CD4-positive, alpha-beta memory T cell (primary cell): ENCODE measurements at regions not wholly inside any gene's neighbourhood (a gene's known extent, or its start where the extent isn't known, plus 50 kb on each side); places are given as distances from the start of the nearest gene placed in this dataset.

Source experiments
- CTCF ChIA-PET: fragments of 350-600 bp; sonication (Branson Sonifier 250); formaldehyde crosslinking; loops from one replicate; lab custom pipeline; 2021; ENCODE audit warnings: inconsistent platforms; ENCODE audit not compliant: partially characterized antibody; lab: Charles Lee
- POLR2A ChIA-PET: fragments of 350-600 bp; sonication (Branson Sonifier 250); formaldehyde crosslinking; loops from one replicate; lab custom pipeline; 2021; ENCODE audit not compliant: partially characterized antibody; lab: Charles Lee
- DNase-seq, 5 donors: peaks; one replicate each; pipeline versions ENCODE4 v3.0.0 to v3.0.0-alpha.2; 2020 to 2022; ENCODE audit warnings: mixed read lengths in 1 of 5
- H3K27ac ChIP-seq: one replicate; pipeline ENCODE4 v1.7.0; 2013; ENCODE audit warnings: low read depth, low read length
- H3K27me3 ChIP-seq: 2 replicates; pipeline ENCODE4 v1.7.0; 2013; ENCODE audit warnings: mild to moderate bottlenecking, low read length, moderate library complexity; ENCODE audit not compliant: insufficient read depth
- H3K36me3 ChIP-seq: 2 replicates; pipeline ENCODE4 v1.7.0; 2013; ENCODE audit warnings: mild to moderate bottlenecking, low read length, moderate library complexity; ENCODE audit not compliant: insufficient read depth
- H3K4me1 ChIP-seq: 2 replicates; pipeline ENCODE4 v1.7.0; 2013; ENCODE audit warnings: mild to moderate bottlenecking, low read length, moderate library complexity; ENCODE audit not compliant: insufficient read depth
- H3K4me3 ChIP-seq, 2 donors: one replicate each; pipeline ENCODE4 v1.7.0; 2013; ENCODE audit warnings: low read length in 2 of 2, mild to moderate bottlenecking in 1 of 2
- H3K9me3 ChIP-seq, 2 donors: one replicate each; pipeline ENCODE4 v1.7.0; 2013; ENCODE audit warnings: low read length in 2 of 2, control low read depth in 1 of 2; ENCODE audit not compliant: control insufficient read depth in 1 of 2
- H3K27ac Mint-ChIP-seq, 7 donors: one replicate each; pipeline ENCODE4 v1.8.0; 2020 to 2021; ENCODE audit warnings: mixed read lengths in 7 of 7, mild to moderate bottlenecking in 6 of 7, inconsistent platforms in 3 of 7, moderate library complexity in 3 of 7
- H3K27me3 Mint-ChIP-seq, 2 donors: one replicate each; pipeline ENCODE4 v1.8.0; 2020 to 2021; ENCODE audit warnings: mixed read lengths in 2 of 2
- H3K36me3 Mint-ChIP-seq, 2 donors: one replicate each; pipeline ENCODE4 v1.8.0; 2020 to 2021; ENCODE audit warnings: mixed read lengths in 2 of 2, inconsistent platforms in 1 of 2, mild to moderate bottlenecking in 1 of 2
- H3K4me1 Mint-ChIP-seq, 4 donors: one replicate each; pipeline ENCODE4 v1.8.0; 2020 to 2021; ENCODE audit warnings: mixed read lengths in 4 of 4, mild to moderate bottlenecking in 1 of 4
- H3K4me3 Mint-ChIP-seq, 8 donors: one replicate each; pipeline ENCODE4 v1.8.0; 2020 to 2021; ENCODE audit warnings: mixed read lengths in 8 of 8, mild to moderate bottlenecking in 7 of 8, moderate library complexity in 6 of 8, inconsistent platforms in 3 of 8
- H3K9me3 Mint-ChIP-seq, 8 donors: one replicate each; pipeline ENCODE4 v1.8.0; 2020 to 2021; ENCODE audit warnings: mixed read lengths in 8 of 8, mild to moderate bottlenecking in 5 of 8, inconsistent platforms in 3 of 8, moderate library complexity in 1 of 8
- intact Hi-C: fragments of 100-400 bp; cut with micrococcal nuclease; formaldehyde crosslinking; loops from one replicate; pipeline ENCODE4 v1.15.1; 2023

DNA sequence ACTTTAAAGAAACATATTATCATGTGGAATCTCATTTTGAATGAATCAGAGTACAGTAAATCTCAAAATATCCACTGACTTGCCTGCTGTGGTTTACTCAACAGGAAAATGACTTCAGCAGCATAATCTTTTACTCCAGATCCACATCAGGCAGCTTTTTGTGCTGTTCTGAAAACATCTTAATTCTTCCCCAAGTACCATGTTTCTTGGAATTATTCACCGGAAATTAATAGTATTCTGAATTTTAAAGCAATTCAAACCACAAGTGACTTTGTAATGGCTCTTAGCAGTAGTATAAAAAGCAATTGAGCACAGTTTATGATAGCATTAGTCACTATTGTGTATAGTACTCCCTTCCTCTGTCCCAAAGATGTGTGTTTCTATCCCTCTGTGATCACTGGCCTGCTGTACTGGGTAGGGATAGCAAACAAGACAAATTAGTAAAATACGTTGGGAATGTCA is 64.2 kb upstream of the ERRFI1 start:
- intact Hi-C loops, result no loop called here
- ChIA-PET POLR2A (no interaction called here), CTCF (no interaction called here)
- Histone ChIP-seq H3K4me1 (no peaks in the 10 kb centered on the region), H3K27ac (no peak overlapping the region), H3K36me3 (no peaks in the 10 kb centered on the region), H3K4me3 (no peak overlapping the region), H3K9me3 (no peaks in the 10 kb centered on the region), H3K27me3 (no peaks in the 10 kb centered on the region)
- Mint-ChIP-seq H3K36me3 (no peaks in the 10 kb centered on the region), H3K9me3 (no peaks in the 10 kb centered on the region), H3K4me3 (no peak overlapping the region), H3K4me1 (peaks cover 0 to 2% (median 0%) of the 10 kb centered on the region in 4 donors), H3K27ac (no peak overlapping the region), H3K27me3 (peaks cover 0 to 5% of the 10 kb centered on the region in 2 donors)
- DNase-seq, result no peak

DNA sequence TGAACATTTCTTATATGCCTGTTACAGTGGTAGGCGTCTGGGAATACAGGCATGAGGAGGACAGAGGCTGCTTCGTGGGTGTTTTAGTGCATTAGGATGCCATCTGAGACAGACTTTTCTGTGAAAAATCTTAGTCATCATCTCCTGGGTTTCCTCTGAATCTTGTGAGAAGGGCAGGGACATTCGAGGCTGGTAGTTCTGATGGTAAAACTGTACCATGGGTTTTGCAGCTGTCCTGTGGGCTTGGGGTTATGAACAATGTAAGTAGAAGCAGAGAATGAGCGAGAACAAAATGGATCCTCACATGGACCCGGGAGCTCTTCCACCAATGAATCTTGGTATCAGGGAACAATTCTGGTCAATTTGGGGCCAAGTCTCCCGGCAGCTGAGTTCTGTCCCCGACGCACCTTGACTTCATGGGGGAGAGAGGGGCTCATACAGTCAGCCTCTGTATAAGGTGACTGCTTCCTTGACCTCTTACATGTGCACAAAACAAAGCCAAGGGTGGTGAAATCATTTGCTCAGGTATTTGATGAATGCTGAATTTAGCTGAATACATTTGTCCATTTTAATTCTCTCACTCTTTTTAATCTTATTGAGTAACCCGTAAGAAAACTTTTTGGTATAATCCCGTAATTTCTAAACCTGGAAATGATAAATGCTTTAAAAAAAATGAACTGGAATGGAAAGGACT is 63.6 kb upstream of the ERRFI1 start:
- intact Hi-C loops, result no loop called here
- Mint-ChIP-seq H3K4me1 (peaks cover 0 to 2% (median 0%) of the 10 kb centered on the region in 4 donors), H3K27me3 (peaks cover 0 to 5% of the 10 kb centered on the region in 2 donors), H3K36me3 (no peaks in the 10 kb centered on the region), H3K9me3 (no peaks in the 10 kb centered on the region), H3K27ac (no peak overlapping the region), H3K4me3 (no peak overlapping the region)
- H3K36me3 ChIP-seq, result no peaks in the 10 kb centered on the region
- ChIA-PET POLR2A (no interaction called here), CTCF (no interaction called here)
- H3K4me3 ChIP-seq, result no peak overlapping the region
- no peak for DNase-seq
- no peaks in the 10 kb centered on the region for H3K27me3 ChIP-seq
- H3K9me3 ChIP-seq, result no peaks in the 10 kb centered on the region
- no peaks in the 10 kb centered on the region for H3K4me1 ChIP-seq
- no peak overlapping the region for H3K27ac ChIP-seq

DNA sequence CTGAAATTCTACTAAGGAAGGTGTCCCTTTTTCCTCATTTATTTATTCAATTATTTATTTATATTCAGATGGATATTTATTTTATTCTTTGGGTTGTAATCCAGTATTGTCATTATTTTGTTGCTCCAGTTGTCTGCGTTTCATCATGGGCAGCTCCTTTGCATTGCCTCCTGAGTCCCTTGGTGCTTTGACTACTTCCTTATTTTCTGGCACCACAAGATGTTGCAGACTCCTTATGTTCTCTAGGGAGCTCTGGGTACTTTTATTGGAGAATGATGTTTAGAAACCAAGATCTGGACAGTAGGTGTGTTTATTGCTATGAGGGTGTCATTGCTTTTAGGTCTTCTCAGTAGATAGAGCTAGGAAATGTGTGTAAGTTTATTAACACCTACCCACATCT is 59.9 kb upstream of the ERRFI1 start:
- Histone ChIP-seq H3K9me3 (no peaks in the 10 kb centered on the region), H3K27ac (no peak overlapping the region), H3K4me1 (no peaks in the 10 kb centered on the region), H3K4me3 (no peak overlapping the region), H3K36me3 (no peaks in the 10 kb centered on the region), H3K27me3 (no peaks in the 10 kb centered on the region)
- Mint-ChIP-seq H3K9me3 (no peaks in the 10 kb centered on the region), H3K27ac (no peak overlapping the region), H3K4me1 (no peaks in the 10 kb centered on the region), H3K36me3 (no peaks in the 10 kb centered on the region), H3K4me3 (no peak overlapping the region), H3K27me3 (peaks cover 0 to 4% of the 10 kb centered on the region in 2 donors)
- ChIA-PET CTCF (no interaction called here), POLR2A (interaction anchor here (0.5 kb wide), 1 partner anchor 84 kb away, joined by 3 read pairs; no protein-coding TSS in a partner anchor)
- DNase-seq, result no peak
- intact Hi-C loops, result no loop called here

DNA sequence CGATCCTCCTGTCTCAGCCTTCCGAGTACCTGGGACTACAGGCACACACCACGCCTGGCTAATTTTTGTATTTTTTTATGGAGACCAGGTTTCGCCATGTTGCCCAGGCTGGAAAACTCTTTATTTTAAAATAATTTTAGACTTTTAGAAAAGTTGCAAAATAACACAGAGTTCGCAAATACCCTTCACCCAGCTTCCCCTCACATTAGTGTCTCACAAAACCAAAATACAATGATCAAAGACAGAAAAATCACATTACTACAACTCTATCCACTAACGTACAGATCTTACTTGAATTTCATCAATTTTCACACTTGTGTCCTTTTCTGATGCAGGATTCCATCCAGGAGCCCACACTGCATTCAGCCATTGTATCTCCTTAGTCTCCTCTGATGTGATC is 58.8 kb upstream of the ERRFI1 start:
- no peak overlapping the region for H3K4me3 Mint-ChIP-seq
- H3K27ac ChIP-seq, result no peak overlapping the region
- no peaks in the 10 kb centered on the region for H3K36me3 ChIP-seq
- H3K9me3 Mint-ChIP-seq, result no peaks in the 10 kb centered on the region
- no peaks in the 10 kb centered on the region for H3K27me3 ChIP-seq
- DNase-seq, result no peak
- H3K27ac Mint-ChIP-seq, result no peak overlapping the region
- ChIA-PET POLR2A (no interaction called here), CTCF (no interaction called here)
- H3K4me1 Mint-ChIP-seq, result no peaks in the 10 kb centered on the region
- H3K4me3 ChIP-seq, result no peak overlapping the region
- no peaks in the 10 kb centered on the region for H3K4me1 ChIP-seq
- no peaks in the 10 kb centered on the region for H3K9me3 ChIP-seq
- no peaks in the 10 kb centered on the region for H3K36me3 Mint-ChIP-seq
- intact Hi-C loops, result no loop called here
- H3K27me3 Mint-ChIP-seq, result no peaks in the 10 kb centered on the region

DNA sequence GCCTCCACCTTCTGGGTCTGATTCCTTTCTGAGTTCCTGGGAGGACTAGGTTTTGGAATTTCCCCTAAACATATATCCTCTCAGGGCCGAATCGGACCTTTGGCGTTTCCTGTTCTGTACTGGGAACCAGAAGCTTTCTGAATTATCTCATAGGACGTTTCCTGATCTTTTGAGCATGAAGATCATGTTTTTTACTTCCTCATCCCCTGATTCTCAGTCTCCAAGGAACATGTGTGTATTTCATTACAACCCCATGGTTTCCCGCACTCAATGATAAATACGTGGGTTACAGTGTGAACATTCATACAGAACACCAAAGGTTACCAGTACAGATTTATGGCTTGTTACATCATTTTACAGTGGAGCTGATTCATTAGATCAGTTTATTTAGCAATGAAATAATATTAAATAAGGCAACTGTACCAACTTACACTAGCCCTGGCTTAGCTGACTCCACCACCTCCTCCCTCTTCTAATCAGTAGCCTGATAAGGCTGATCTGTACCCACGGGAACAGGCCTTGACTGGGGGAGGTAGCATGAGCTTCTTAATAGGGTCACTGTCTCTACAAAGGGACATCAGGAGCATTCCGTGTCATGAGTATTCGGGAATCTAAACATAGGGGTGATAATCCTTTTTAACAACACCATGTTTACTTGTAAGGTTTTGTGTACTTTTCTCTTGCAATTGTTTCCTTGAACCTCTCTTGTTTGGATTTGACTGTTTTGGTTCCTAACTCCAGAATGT is 57.8 kb upstream of the ERRFI1 start:
- H3K27me3 ChIP-seq, result no peaks in the 10 kb centered on the region
- no peaks in the 10 kb centered on the region for H3K36me3 ChIP-seq
- POLR2A ChIA-PET, result no interaction called here
- H3K4me1 Mint-ChIP-seq, result no peaks in the 10 kb centered on the region
- no peak overlapping the region for H3K4me3 Mint-ChIP-seq
- no peaks in the 10 kb centered on the region for H3K27me3 Mint-ChIP-seq
- H3K4me1 ChIP-seq, result no peaks in the 10 kb centered on the region
- intact Hi-C loops, result no loop called here
- CTCF ChIA-PET, result no interaction called here
- no peak for DNase-seq
- no peak overlapping the region for H3K27ac Mint-ChIP-seq
- no peaks in the 10 kb centered on the region for H3K36me3 Mint-ChIP-seq
- no peak overlapping the region for H3K4me3 ChIP-seq
- no peaks in the 10 kb centered on the region for H3K9me3 ChIP-seq
- H3K9me3 Mint-ChIP-seq, result no peaks in the 10 kb centered on the region
- no peak overlapping the region for H3K27ac ChIP-seq

DNA sequence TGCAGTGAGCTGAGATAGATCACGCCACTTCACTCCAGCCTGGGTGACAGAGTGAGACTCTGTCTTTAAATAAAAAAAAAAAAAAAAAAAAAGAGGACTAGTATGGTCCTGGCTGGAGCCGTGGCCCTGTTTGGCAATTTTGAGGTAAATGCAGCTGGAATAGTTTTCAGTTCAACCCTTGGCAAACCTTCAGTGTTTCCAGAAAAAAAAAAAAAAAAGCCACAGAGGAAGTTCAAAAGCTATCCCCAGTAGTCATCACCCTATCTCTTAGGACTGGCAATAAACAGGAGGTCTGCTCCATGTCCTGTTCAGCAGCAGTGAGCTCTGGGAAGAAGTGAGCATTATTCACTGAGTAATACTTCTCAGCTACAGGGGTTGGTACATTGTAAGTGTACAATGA is 56.8 kb upstream of the ERRFI1 start:
- Histone ChIP-seq H3K27ac (no peak overlapping the region), H3K27me3 (no peaks in the 10 kb centered on the region), H3K4me3 (no peak overlapping the region), H3K9me3 (no peaks in the 10 kb centered on the region), H3K36me3 (no peaks in the 10 kb centered on the region), H3K4me1 (no peaks in the 10 kb centered on the region)
- Mint-ChIP-seq H3K27ac (no peak overlapping the region), H3K27me3 (no peaks in the 10 kb centered on the region), H3K36me3 (no peaks in the 10 kb centered on the region), H3K4me3 (no peak overlapping the region), H3K4me1 (no peaks in the 10 kb centered on the region), H3K9me3 (no peaks in the 10 kb centered on the region)
- no peak for DNase-seq
- ChIA-PET POLR2A (no interaction called here), CTCF (interaction anchor here (0.7 kb wide), 1 partner anchor 71 kb away, joined by 4 read pairs; no protein-coding TSS in a partner anchor)
- intact Hi-C loops, result no loop called here

DNA sequence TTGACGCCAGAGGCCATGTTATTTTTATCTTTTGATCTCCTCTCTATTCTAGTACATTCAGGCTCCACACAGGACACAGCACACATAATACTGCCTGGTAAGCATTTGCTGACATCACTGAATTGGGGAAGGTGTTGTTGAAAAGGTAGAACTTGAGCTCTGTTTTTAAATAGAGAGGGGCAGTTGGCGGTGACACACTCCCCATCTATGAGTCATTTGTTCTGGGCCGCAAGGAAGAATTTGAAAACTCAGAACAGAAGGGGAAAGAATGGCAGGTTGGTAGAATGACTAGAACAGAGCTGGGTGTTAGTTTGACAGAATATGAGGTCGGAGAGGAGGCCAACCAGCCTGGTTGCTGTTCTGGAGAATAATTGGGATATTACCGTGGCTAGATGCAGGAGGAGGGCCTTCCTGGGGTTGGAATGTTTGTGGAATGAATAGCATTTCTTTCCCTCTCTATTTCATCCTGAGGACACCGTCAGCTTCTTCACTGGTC is 52.1 kb upstream of the ERRFI1 start:
- Mint-ChIP-seq H3K4me3 (no peak overlapping the region), H3K4me1 (no peaks in the 10 kb centered on the region), H3K36me3 (no peaks in the 10 kb centered on the region), H3K27me3 (peaks cover 0 to 3% of the 10 kb centered on the region in 2 donors), H3K9me3 (no peaks in the 10 kb centered on the region), H3K27ac (peak overlapping the region in 1 of 7 donors; percentile 62)
- ChIA-PET CTCF (no interaction called here), POLR2A (no interaction called here)
- H3K36me3 ChIP-seq, result no peaks in the 10 kb centered on the region
- H3K27ac ChIP-seq, result no peak overlapping the region
- no peak overlapping the region for H3K4me3 ChIP-seq
- no peak for DNase-seq
- no peaks in the 10 kb centered on the region for H3K9me3 ChIP-seq
- H3K27me3 ChIP-seq, result no peaks in the 10 kb centered on the region
- intact Hi-C loops, result no loop called here
- H3K4me1 ChIP-seq, result no peaks in the 10 kb centered on the region
